ENCODE measurements at regions not wholly inside any gene's neighbourhood (a gene's known extent, or its start where the extent isn't known, plus 50 kb on each side); places are given as distances from the start of the nearest gene placed in this dataset.
"Not testable (repeated sequence)": the region's sequence is repeated elsewhere in the genome, so short reads cannot be mapped to it uniquely, and the experiment has no call there.

DNA sequence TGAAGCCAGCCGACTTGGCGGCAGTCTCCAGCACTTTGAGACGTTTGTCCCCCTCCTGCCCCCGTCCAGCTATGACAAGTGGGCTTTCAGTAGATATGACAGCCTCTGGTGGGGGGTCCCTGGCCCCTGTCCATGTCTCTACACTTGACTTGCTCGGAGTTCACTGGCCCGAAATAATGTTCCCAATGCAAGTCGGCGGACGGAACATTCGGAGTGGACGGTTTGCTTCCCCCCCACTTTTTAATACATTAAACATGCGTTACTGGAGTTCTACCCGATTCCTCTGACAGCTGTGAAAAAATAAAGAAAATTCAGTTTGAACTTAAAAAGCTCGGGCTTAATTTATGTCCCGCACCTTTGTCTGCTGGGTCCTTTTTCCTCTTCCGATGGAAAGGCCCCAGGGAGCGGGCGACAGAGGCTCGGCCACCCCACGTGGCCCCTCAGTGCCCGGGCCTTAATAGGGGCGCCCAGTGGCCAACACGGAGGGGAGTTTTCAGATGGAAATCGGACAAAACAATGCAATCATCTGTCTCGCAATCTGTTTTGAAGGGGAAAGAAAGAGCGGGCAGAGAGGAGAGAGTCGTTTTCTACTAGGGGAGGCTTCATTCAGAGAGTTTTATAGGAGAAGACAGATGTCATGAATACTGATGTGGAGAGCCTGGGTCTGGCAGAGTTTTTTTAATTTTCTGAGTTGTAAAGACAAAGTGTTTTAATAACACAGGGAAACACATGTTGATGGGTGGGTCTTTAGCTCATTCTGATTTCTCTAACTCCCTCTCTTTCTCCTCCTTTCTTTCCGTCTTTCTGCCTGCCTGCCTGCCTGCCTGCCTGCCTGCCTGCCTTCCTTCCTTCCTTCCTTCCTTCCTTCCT, 50.2 kb downstream of the SMIM38 start:
- H3K9me3 ChIP-seq (ENCODE audit: control insufficient read depth in 2 of 2, insufficient read depth in 1 of 2, low read length in 1 of 2), result peaks cover 0 to 8% of the 10 kb centered on the region in 2 donors
- H3K4me3 ChIP-seq (ENCODE audit: low read length in 2 of 2), result no peak overlapping the region
- WGBS, result 94% methylated on average over 28 of the region's 28 CpGs
- no peaks in the 10 kb centered on the region for H3K36me3 ChIP-seq (ENCODE audit: control insufficient read depth in 2 of 2, insufficient read depth in 2 of 2, low read length in 1 of 2)
- H3K27ac ChIP-seq (ENCODE audit: low read depth in 1 of 2, low read length in 1 of 2), result no peak overlapping the region
- no peak for DNase-seq (ENCODE audit: low read depth in 6 of 9, low spot score in 9 of 9)
- H3K4me1 ChIP-seq (ENCODE audit: control insufficient read depth in 2 of 2, insufficient read depth in 2 of 2, low read length in 2 of 2), result no peaks in the 10 kb centered on the region
- H3K27me3 ChIP-seq (ENCODE audit: control insufficient read depth in 2 of 2, insufficient read depth in 1 of 2, low read length in 1 of 2), result peaks cover 0 to 8% of the 10 kb centered on the region in 2 donors

DNA sequence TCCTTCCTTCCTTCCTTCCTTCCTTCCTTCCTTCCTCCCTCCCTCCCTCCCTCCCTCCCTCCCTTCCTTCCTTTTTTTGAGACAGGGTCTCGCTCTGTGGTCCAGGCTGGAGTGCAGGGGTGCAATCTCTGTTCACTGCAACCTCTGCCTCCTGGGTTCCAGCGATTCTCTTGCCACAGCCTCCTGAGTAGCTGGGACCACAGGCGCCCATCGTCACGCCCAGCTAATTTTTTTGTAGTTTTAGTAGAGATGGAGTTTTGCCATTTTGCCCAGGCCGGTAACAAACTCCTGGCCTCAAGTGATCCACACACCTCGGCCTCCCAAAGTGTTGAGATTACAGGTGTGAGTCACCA, 50.9 kb downstream of the SMIM38 start:
- H3K36me3 ChIP-seq (ENCODE audit: control insufficient read depth in 2 of 2, insufficient read depth in 2 of 2, low read length in 1 of 2); H3K9me3 ChIP-seq (ENCODE audit: control insufficient read depth in 2 of 2, insufficient read depth in 1 of 2, low read length in 1 of 2); H3K4me3 ChIP-seq (ENCODE audit: low read length in 2 of 2); H3K27me3 ChIP-seq (ENCODE audit: control insufficient read depth in 2 of 2, insufficient read depth in 1 of 2, low read length in 1 of 2); DNase-seq (ENCODE audit: low read depth in 6 of 9, low spot score in 9 of 9); H3K27ac ChIP-seq (ENCODE audit: low read depth in 1 of 2, low read length in 1 of 2); H3K4me1 ChIP-seq (ENCODE audit: control insufficient read depth in 2 of 2, insufficient read depth in 2 of 2, low read length in 2 of 2): not testable (repeated sequence)
- 97% methylated on average over 7 of the region's 7 CpGs for WGBS

DNA sequence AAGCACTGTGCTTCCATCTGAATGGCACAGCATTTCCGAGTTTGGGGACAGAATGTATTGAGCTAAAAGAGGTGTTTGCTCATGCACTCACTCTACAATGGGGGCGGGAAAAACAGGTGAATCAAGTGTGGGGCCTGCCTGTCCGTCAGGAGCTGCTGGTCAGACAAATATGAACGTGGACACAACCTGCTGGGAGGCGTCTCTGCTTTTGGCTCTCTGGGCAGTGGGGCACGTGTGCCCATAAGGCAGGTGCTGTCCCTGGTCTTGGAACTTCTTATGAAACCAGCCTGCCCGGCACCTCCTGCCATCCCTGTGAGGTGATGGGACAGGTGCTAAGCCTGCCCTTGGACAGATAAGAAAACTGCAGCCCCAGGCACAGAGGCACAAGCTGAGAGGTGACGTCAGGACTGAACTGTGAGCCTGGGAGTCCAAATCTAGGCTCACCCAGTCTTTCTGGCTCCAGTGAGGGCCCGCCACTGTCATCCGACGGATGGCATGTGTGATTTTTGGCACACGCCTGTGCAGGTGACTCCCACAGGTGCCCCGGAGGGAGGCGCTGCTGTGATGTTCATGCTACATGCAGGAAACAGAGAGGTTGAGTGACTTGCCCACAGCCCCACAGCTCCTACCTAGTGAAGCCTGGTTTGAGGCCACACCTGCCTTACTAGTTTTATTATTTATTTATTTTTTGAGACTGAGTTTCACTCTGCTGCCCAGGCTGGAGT, 51.6 kb downstream of the SMIM38 start:
- no peak overlapping the region for H3K4me3 ChIP-seq (ENCODE audit: low read length in 2 of 2)
- 96% methylated on average over 14 of the region's 14 CpGs for WGBS
- H3K9me3 ChIP-seq (ENCODE audit: control insufficient read depth in 2 of 2, insufficient read depth in 1 of 2, low read length in 1 of 2), result peaks cover 0 to 8% of the 10 kb centered on the region in 2 donors
- no peaks in the 10 kb centered on the region for H3K4me1 ChIP-seq (ENCODE audit: control insufficient read depth in 2 of 2, insufficient read depth in 2 of 2, low read length in 2 of 2)
- peaks cover 0 to 3% of the 10 kb centered on the region in 2 donors for H3K27me3 ChIP-seq (ENCODE audit: control insufficient read depth in 2 of 2, insufficient read depth in 1 of 2, low read length in 1 of 2)
- H3K36me3 ChIP-seq (ENCODE audit: control insufficient read depth in 2 of 2, insufficient read depth in 2 of 2, low read length in 1 of 2), result no peaks in the 10 kb centered on the region
- DNase-seq (ENCODE audit: low read depth in 6 of 9, low spot score in 9 of 9), result no peak
- no peak overlapping the region for H3K27ac ChIP-seq (ENCODE audit: low read depth in 1 of 2, low read length in 1 of 2)

DNA sequence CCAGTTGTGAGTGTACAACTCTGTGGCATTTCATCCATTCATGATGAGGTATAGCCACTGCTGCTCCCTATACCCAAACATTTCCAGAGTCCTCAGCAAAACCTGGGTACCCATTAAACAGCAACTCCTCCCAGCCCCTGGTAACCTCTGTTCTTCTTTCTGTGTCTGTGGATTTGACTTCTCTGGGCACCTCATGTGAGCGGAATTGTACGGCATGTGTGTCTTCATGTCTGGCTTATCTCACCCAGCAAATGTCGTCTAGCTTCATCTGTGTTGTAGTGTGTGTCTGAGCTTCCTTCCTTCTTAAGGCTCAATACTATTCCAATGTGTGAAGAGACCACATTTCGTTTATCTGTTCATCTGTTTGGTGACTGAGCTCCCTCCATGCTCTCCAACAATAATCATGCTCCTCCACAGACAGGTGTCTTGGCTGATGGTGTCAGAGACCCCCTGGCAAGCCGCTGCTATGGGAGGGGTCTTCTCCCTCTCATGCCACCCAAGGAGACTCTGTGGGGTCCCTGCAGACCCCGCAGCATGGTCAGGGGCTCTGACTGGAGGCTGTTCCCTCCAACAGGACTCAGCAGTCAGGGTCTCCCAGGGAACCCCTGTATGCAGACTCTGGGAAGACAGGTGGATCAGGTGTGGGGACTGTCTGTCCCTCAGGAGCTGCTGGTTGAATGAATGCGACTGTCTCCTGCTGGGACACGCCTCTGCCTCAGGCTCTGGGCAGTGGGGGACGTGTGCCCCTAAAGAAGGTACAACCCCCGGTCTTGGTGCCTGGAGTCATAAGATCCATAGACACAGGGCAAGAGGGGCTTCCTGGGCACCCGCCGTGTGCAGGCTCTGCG, 52.7 kb downstream of the SMIM38 start:
- DNase-seq (ENCODE audit: low read depth in 6 of 9, low spot score in 9 of 9), result no peak
- WGBS, result 95% methylated on average over 13 of the region's 13 CpGs
- Histone ChIP-seq H3K36me3 (ENCODE audit: control insufficient read depth in 2 of 2, insufficient read depth in 2 of 2, low read length in 1 of 2) (no peaks in the 10 kb centered on the region), H3K4me1 (ENCODE audit: control insufficient read depth in 2 of 2, insufficient read depth in 2 of 2, low read length in 2 of 2) (no peaks in the 10 kb centered on the region), H3K27me3 (ENCODE audit: control insufficient read depth in 2 of 2, insufficient read depth in 1 of 2, low read length in 1 of 2) (peaks cover 0 to 3% of the 10 kb centered on the region in 2 donors), H3K27ac (ENCODE audit: low read depth in 1 of 2, low read length in 1 of 2) (no peak overlapping the region), H3K9me3 (ENCODE audit: control insufficient read depth in 2 of 2, insufficient read depth in 1 of 2, low read length in 1 of 2) (peaks cover 0 to 8% of the 10 kb centered on the region in 2 donors), H3K4me3 (ENCODE audit: low read length in 2 of 2) (no peak overlapping the region)

DNA sequence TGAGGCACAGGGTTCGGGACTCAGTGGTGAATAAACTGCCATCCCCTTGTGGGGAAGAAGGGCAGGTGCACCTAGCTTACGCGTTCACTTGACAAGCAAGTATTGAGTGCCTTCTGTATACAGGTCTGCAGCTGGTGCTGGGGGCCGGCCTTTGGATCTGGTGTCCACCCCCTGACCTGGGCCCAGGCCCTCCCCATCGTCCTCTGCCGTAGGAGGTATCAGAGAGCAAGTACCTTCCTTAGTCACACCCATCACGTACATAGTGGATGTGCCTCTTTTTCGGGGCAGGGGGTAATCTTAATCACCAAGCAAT, 53.3 kb downstream of the SMIM38 start:
- H3K4me1 ChIP-seq (ENCODE audit: control insufficient read depth in 2 of 2, insufficient read depth in 2 of 2, low read length in 2 of 2), result no peaks in the 10 kb centered on the region
- no peak overlapping the region for H3K4me3 ChIP-seq (ENCODE audit: low read length in 2 of 2)
- DNase-seq (ENCODE audit: low read depth in 6 of 9, low spot score in 9 of 9), result no peak
- WGBS, result 97% methylated on average over 8 of the region's 8 CpGs
- H3K27me3 ChIP-seq (ENCODE audit: control insufficient read depth in 2 of 2, insufficient read depth in 1 of 2, low read length in 1 of 2), result peaks cover 0 to 3% of the 10 kb centered on the region in 2 donors
- peaks cover 0 to 8% of the 10 kb centered on the region in 2 donors for H3K9me3 ChIP-seq (ENCODE audit: control insufficient read depth in 2 of 2, insufficient read depth in 1 of 2, low read length in 1 of 2)
- no peak overlapping the region for H3K27ac ChIP-seq (ENCODE audit: low read depth in 1 of 2, low read length in 1 of 2)
- H3K36me3 ChIP-seq (ENCODE audit: control insufficient read depth in 2 of 2, insufficient read depth in 2 of 2, low read length in 1 of 2), result no peaks in the 10 kb centered on the region

DNA sequence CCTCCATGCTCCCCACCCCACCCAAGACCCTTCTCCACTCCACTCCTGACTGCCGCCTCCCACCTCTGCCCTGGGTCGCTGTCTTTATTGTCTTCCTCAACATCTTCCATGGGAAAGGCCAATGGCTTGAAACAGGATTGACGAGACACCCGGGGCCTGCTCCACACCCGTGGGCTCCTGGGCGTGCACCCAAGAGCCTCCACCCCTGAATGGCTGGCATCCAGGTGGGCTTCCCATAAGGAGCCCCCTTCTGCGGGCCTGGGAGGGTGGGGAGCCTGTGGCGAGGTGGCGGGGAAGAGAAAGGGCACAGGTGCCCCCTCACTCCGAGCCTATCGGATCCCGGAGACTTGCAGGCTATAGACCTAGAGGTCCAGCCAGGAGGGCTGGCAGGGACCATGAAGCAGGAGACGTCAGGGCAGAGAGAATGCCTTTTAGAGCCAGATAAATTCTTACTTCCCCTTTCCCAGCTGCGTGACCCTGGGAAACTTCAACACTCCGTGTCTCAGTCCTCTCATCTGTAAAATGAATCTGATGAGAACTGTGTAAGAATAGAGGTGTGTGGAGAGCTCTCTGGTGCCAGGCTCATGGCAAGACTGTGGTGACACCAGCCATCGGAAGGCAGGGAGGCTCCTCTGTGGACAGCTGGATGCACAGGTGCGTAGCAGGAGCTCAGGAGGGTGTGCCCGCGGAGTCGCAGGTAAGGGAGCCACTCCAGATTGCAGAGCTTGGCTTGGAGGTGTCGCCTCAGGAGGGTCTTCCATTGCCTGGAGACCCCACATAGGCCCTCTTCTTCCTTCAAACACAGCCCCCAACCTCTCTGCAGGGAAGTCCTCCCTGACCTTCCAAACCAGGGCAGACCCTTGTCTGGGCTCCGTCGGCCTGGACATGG, 53.9 kb downstream of the SMIM38 start:
- Histone ChIP-seq H3K9me3 (ENCODE audit: control insufficient read depth in 2 of 2, insufficient read depth in 1 of 2, low read length in 1 of 2) (peaks cover 0 to 8% of the 10 kb centered on the region in 2 donors), H3K27ac (ENCODE audit: low read depth in 1 of 2, low read length in 1 of 2) (no peak overlapping the region), H3K4me1 (ENCODE audit: control insufficient read depth in 2 of 2, insufficient read depth in 2 of 2, low read length in 2 of 2) (no peaks in the 10 kb centered on the region), H3K36me3 (ENCODE audit: control insufficient read depth in 2 of 2, insufficient read depth in 2 of 2, low read length in 1 of 2) (no peaks in the 10 kb centered on the region), H3K4me3 (ENCODE audit: low read length in 2 of 2) (no peak overlapping the region), H3K27me3 (ENCODE audit: control insufficient read depth in 2 of 2, insufficient read depth in 1 of 2, low read length in 1 of 2) (peaks cover 0 to 3% of the 10 kb centered on the region in 2 donors)
- DNase-seq (ENCODE audit: low read depth in 6 of 9, low spot score in 9 of 9), result no peak
- WGBS, result 90% methylated on average over 23 of the region's 23 CpGs

DNA sequence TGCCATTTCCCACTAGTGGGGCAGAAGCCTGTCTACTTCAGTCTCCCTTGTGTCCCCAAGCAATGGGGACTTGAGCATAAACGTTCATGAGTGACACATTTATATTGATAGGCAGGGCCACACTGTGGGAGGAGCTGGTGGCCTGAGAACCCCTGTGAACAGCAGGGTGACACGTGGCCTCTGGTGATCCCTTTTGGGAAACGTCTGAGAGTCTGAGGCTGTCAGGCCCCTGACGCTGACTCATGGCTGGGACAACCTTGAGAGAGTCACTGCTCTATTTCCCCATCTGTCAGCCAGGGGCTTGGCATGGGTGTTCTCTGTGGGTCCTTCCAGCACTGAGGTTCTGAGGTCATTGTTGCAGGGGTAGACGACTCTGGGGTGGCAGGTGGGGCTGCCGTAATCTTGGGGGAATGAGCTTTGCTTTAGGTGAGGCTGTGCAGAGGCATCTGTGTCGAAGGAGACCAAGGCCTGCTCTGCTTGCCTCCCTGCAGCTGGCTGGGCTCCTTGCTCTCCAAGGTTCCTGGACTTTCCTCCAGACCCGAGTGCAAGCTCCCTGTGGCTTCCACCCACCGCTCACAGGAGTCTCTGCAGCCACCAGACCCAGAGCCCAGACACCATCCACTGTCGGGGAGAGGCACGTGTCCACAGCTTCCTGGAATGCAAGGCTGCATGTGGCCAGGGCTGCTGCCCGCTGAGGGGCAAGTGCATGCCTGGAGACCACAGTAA, 54.7 kb downstream of the SMIM38 start:
- Histone ChIP-seq H3K36me3 (ENCODE audit: control insufficient read depth in 2 of 2, insufficient read depth in 2 of 2, low read length in 1 of 2) (no peaks in the 10 kb centered on the region), H3K27ac (ENCODE audit: low read depth in 1 of 2, low read length in 1 of 2) (no peak overlapping the region), H3K4me1 (ENCODE audit: control insufficient read depth in 2 of 2, insufficient read depth in 2 of 2, low read length in 2 of 2) (no peaks in the 10 kb centered on the region), H3K27me3 (ENCODE audit: control insufficient read depth in 2 of 2, insufficient read depth in 1 of 2, low read length in 1 of 2) (peaks cover 0 to 3% of the 10 kb centered on the region in 2 donors), H3K4me3 (ENCODE audit: low read length in 2 of 2) (no peak overlapping the region), H3K9me3 (ENCODE audit: control insufficient read depth in 2 of 2, insufficient read depth in 1 of 2, low read length in 1 of 2) (peaks cover 0 to 8% of the 10 kb centered on the region in 2 donors)
- 67% methylated on average over 12 of the region's 12 CpGs for WGBS
- no peak for DNase-seq (ENCODE audit: low read depth in 6 of 9, low spot score in 9 of 9)

DNA sequence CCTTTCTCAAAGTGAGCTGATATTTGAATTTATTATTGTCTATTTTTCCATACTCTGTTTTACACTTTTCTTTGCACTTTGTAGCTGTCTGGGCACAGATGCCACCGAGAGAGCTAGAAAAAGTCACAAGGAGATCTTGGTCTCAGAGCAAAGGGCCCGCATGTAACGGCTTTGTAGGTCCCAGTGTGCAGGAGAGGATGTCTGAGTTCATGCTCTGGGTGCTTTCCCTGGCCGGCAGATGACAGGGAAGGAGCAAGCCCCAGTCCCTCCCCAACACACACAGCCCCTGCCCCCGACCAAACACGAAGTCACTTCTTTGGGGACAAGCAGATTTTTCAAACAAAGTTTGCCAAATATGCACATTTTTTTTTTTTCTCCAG, 55.8 kb downstream of the SMIM38 start:
- DNase-seq (ENCODE audit: low read depth in 6 of 9, low spot score in 9 of 9), result no peak
- no peak overlapping the region for H3K4me3 ChIP-seq (ENCODE audit: low read length in 2 of 2)
- 65% methylated on average over 6 of the region's 6 CpGs for WGBS
- peaks cover 0 to 8% of the 10 kb centered on the region in 2 donors for H3K9me3 ChIP-seq (ENCODE audit: control insufficient read depth in 2 of 2, insufficient read depth in 1 of 2, low read length in 1 of 2)
- no peaks in the 10 kb centered on the region for H3K4me1 ChIP-seq (ENCODE audit: control insufficient read depth in 2 of 2, insufficient read depth in 2 of 2, low read length in 2 of 2)
- no peak overlapping the region for H3K27ac ChIP-seq (ENCODE audit: low read depth in 1 of 2, low read length in 1 of 2)
- no peaks in the 10 kb centered on the region for H3K36me3 ChIP-seq (ENCODE audit: control insufficient read depth in 2 of 2, insufficient read depth in 2 of 2, low read length in 1 of 2)
- H3K27me3 ChIP-seq (ENCODE audit: control insufficient read depth in 2 of 2, insufficient read depth in 1 of 2, low read length in 1 of 2), result peaks cover 0 to 3% of the 10 kb centered on the region in 2 donors

Measured in thymus (tissue), 11 donors.